Esophagus (tissue), 2 donors: ENCODE measurements at regions not wholly inside any gene's neighbourhood (a gene's known extent, or its start where the extent isn't known, plus 50 kb on each side); places are given as distances from the start of the nearest gene placed in this dataset.

Source experiments
- H3K27ac ChIP-seq, 2 donors: one replicate each; pipeline ENCODE4 v1.5.1; 2013; ENCODE audit warnings: low read depth in 2 of 2, mild to moderate bottlenecking in 2 of 2, inconsistent platforms in 1 of 2, low read length in 1 of 2, moderate library complexity in 1 of 2
- H3K27me3 ChIP-seq, 2 donors: one replicate each; pipeline ENCODE4 v1.6.1; 2013; ENCODE audit warnings: low read length in 2 of 2, control low read depth in 1 of 2, mild to moderate bottlenecking in 1 of 2; ENCODE audit not compliant: insufficient read depth in 2 of 2, control insufficient read depth in 1 of 2
- H3K36me3 ChIP-seq, 2 donors: one replicate each; pipeline ENCODE4 v1.6.1; 2013; ENCODE audit warnings: low read length in 1 of 2; ENCODE audit not compliant: control insufficient read depth in 2 of 2, insufficient read depth in 2 of 2
- H3K4me1 ChIP-seq, 2 donors: one replicate each; pipeline ENCODE4 v1.6.1; 2013; ENCODE audit warnings: low read length in 1 of 2; ENCODE audit not compliant: control insufficient read depth in 2 of 2, insufficient read depth in 2 of 2
- H3K4me3 ChIP-seq, 2 donors: one replicate each; pipeline ENCODE4 v1.5.1; 2013; ENCODE audit warnings: low read length in 2 of 2, mild to moderate bottlenecking in 2 of 2, low read depth in 1 of 2, moderate library complexity in 1 of 2
- H3K9me3 ChIP-seq, 2 donors: one replicate each; pipeline ENCODE4 v1.6.1; 2013; ENCODE audit warnings: mild to moderate bottlenecking in 2 of 2, low read depth in 1 of 2, low read length in 1 of 2, moderate library complexity in 1 of 2; ENCODE audit not compliant: control insufficient read depth in 2 of 2, insufficient read depth in 1 of 2
- WGBS, 2 donors: extraction: QIAGEN DNeasy Blood & Tissue Kit; methylation state at CpG; one replicate each; pipeline ENCODE4 v1.1.7; 2013; 5-methylcytosine and 5-hydroxymethylcytosine counted together
- donor health status: healthy with polysubstance abuse.
- donor health status: Bipolar disorder and iron deficiency.

GRCh38 chr9:78879324-78880100, 582.6 kb downstream of the PSAT1 start:
- Histone ChIP-seq H3K4me3 (no peak overlapping the region), H3K4me1 (no peaks in the 10 kb centered on the region), H3K27me3 (no peaks in the 10 kb centered on the region), H3K36me3 (no peaks in the 10 kb centered on the region), H3K27ac (no peak overlapping the region), H3K9me3 (no peaks in the 10 kb centered on the region)
- 36 to 44% methylated on average over 3 of the region's 3 CpGs for whole genome bisulfite sequencing, 2 donors

- Histone ChIP-seq H3K36me3 (no peaks in the 10 kb centered on the region), H3K27me3 (no peaks in the 10 kb centered on the region), H3K27ac (no peak overlapping the region), H3K9me3 (no peaks in the 10 kb centered on the region), H3K4me3 (no peak overlapping the region), H3K4me1 (no peaks in the 10 kb centered on the region)
- WGBS, 2 donors, result 52 to 54% methylated on average over 1 of the region's 1 CpG
Observed at GRCh38 chr9:78881295-78881694, 584.4 kb downstream of the PSAT1 start.

GRCh38 chr9:78882481-78882880, 585.6 kb downstream of the PSAT1 start:
- 89 to 90% methylated on average over 4 of the region's 4 CpGs for WGBS, 2 donors
- H3K36me3 ChIP-seq, result no peaks in the 10 kb centered on the region

DNA sequence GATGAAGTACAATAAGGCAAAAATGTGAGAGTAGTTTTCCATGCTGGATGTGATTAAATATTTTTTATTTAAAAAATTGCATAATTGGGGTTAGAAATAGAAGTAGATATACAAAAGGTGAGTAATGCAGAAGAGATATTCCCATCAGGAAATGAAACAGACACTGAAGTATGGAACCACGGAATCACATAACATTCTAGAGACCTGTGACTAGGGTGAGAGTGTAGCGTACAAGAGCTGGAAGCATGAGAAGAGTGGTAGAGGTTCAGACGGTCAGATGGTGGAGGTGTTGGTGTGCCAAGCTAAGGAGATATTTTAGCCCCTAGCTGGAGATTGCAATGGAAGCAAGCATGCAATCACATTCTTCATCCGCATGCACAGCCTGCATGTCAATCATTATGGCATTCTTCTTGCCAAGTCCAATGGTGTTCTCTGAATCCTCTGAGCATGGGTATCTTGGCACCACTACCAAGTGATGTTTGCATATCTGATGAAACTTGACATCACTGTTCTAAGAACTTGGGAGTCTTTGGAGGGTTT, 587.8 kb downstream of the PSAT1 start:
- 94 to 95% methylated on average over 4 of the region's 4 CpGs for WGBS, 2 donors
- Histone ChIP-seq H3K27ac (no peak overlapping the region), H3K4me1 (no peaks in the 10 kb centered on the region), H3K4me3 (no peak overlapping the region), H3K36me3 (no peaks in the 10 kb centered on the region), H3K27me3 (no peaks in the 10 kb centered on the region), H3K9me3 (no peaks in the 10 kb centered on the region)

More at GRCh38 chr9:78882481-78882880, 585.6 kb downstream of the PSAT1 start:
- Histone ChIP-seq H3K27me3 (no peaks in the 10 kb centered on the region), H3K9me3 (no peaks in the 10 kb centered on the region), H3K4me3 (no peak overlapping the region), H3K4me1 (no peaks in the 10 kb centered on the region), H3K27ac (no peak overlapping the region)

GRCh38 chr9:78892182-78892581, 595.3 kb downstream of the PSAT1 start:
- no peaks in the 10 kb centered on the region for H3K27me3 ChIP-seq
- H3K36me3 ChIP-seq, result no peaks in the 10 kb centered on the region

GRCh38 chr9:78892769-78893168, 595.8 kb downstream of the PSAT1 start:
- no peaks in the 10 kb centered on the region for H3K36me3 ChIP-seq
- H3K4me1 ChIP-seq, result no peaks in the 10 kb centered on the region
- no peak overlapping the region for H3K27ac ChIP-seq
- no peak overlapping the region for H3K4me3 ChIP-seq
- H3K9me3 ChIP-seq, result peaks cover 0 to 2% of the 10 kb centered on the region in 2 donors
- H3K27me3 ChIP-seq, result no peaks in the 10 kb centered on the region

More at GRCh38 chr9:78892182-78892581, 595.3 kb downstream of the PSAT1 start:
- 40 to 46% methylated on average over 1 of the region's 1 CpG for WGBS, 2 donors
- Histone ChIP-seq H3K4me3 (no peak overlapping the region), H3K27ac (no peak overlapping the region), H3K4me1 (no peaks in the 10 kb centered on the region), H3K9me3 (peaks cover 0 to 2% of the 10 kb centered on the region in 2 donors)

DNA sequence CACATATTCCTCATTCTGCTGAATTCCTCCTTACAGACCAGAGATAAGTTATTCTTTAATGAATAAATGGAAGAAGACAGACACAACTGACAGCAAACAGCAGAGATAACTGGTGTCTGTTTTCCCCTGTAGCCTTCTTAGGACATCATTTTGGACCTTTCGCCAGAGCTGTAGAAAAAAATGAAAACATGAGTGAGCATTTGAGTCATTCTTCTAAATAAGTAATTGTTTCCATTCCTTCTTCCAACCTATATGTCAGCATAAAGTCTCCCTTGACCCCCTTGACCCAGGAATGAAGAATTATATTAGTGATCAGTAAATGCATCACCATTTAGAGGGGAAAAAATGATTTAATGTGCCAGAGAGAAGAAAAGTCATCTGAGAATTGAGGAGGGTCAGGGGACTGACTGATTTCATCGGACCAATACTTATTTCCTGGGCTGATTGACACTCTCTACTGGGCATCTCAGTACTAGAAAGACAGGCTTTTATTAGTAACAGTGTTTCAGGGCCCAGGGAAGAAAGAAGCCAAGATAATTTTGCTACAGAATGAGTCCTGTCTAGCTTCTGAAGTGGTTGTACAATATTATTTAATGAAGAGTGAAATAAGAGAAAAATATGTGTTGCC, 597.0 kb downstream of the PSAT1 start:
- Histone ChIP-seq H3K27me3 (no peaks in the 10 kb centered on the region), H3K9me3 (peaks cover 0 to 2% of the 10 kb centered on the region in 2 donors), H3K4me3 (no peak overlapping the region), H3K36me3 (no peaks in the 10 kb centered on the region), H3K27ac (no peak overlapping the region), H3K4me1 (no peaks in the 10 kb centered on the region)
- WGBS, 2 donors, result 88 to 95% methylated on average over 2 of the region's 2 CpGs

GRCh38 chr9:78896479-78896878, 599.6 kb downstream of the PSAT1 start:
- H3K27ac ChIP-seq, result no peak overlapping the region
- no peaks in the 10 kb centered on the region for H3K4me1 ChIP-seq
- WGBS, 2 donors, result 77 to 89% methylated on average over 1 of the region's 1 CpG
- H3K4me3 ChIP-seq, result no peak overlapping the region
- H3K27me3 ChIP-seq, result no peaks in the 10 kb centered on the region
- H3K9me3 ChIP-seq, result no peaks in the 10 kb centered on the region
- no peaks in the 10 kb centered on the region for H3K36me3 ChIP-seq

- H3K27me3 ChIP-seq, result no peaks in the 10 kb centered on the region
- no peak overlapping the region for H3K27ac ChIP-seq
- H3K9me3 ChIP-seq, result no peaks in the 10 kb centered on the region
- H3K4me1 ChIP-seq, result no peaks in the 10 kb centered on the region
- 83 to 85% methylated on average over 1 of the region's 1 CpG for WGBS, 2 donors
- no peak overlapping the region for H3K4me3 ChIP-seq
- no peaks in the 10 kb centered on the region for H3K36me3 ChIP-seq
Observed at GRCh38 chr9:78898234-78898633, 601.3 kb downstream of the PSAT1 start.
